D341Med (cell line): ENCODE measurements at regions not wholly inside any gene's neighbourhood (a gene's known extent, or its start where the extent isn't known, plus 50 kb on each side); places are given as distances from the start of the nearest gene placed in this dataset.
"Not testable (repeated sequence)": the region's sequence is repeated elsewhere in the genome, so short reads cannot be mapped to it uniquely, and the experiment has no call there.

Source experiments
- DNase-seq: peaks from one replicate; pipeline ENCODE4 v3.0.0; 2012; ENCODE audit warnings: low spot score

DNA sequence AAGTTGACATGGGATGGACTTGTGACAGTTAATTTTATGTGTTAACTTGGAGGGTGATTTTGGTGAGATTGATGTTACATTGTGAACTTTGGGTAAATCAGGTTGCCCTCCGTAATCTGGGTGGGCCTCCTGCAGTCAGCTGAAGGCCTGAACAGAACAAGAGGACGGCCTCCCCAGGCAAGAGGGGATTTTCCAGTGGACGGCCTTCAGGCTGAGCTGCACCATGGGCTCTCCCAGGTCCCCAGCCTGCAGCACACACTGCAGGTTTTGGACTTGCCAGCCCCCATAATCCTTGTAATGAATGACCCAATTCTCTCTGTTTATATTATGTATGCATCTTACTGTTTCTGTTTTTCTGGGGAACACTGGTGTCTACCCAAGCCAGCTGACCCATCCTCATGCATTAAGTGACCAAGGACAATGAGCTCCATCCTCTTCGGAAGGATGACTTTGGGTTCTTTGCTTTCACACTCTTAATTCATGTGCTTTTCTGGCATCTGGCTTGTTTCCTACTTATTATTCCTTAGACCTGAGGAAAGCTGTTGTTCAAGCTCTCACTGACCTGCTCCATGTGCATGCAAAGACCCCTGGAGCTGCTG, 64.2 kb downstream of the DACT2 start:
- no peak for DNase-seq

DNA sequence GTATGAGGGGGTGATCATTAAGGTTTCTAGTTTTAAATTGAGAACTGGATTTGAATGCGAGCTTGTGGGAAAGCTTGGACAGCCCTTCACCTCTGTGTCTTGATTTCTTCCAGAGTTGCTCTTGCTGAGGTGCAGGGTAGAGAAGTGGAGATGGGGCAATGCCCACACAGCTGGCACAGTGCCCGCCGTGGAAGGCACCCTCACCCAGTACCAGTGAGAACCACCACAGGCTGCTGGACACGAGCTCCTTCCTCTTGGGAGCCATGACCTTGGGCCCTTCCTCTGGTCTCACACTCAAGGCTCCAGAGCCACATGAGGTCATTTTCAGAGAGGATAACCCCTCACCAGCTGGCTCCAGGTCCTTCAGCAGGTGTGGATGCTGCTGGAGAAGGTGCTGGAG, 67.3 kb downstream of the DACT2 start:
- no peak for DNase-seq

DNA sequence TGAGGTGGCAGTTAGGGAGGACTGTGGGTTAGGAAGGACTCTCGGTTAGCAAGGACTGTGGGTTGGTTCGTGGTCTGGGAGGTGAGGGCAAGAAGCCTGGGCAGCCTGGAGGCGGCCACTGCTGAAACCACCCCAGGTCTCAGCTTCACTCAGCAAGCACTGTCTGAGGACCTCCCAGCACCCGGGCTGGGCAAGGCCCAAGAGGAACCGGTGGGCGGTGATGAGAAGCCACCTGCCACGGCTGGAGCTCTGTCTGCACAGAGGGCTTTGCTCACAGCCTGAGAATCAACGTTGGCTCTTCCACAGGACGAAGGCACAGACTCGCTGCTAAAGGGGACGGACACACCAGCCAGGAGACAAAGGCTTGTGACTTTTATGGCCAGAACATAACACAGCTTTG, 69.3 kb downstream of the DACT2 start:
- no peak for DNase-seq

DNA sequence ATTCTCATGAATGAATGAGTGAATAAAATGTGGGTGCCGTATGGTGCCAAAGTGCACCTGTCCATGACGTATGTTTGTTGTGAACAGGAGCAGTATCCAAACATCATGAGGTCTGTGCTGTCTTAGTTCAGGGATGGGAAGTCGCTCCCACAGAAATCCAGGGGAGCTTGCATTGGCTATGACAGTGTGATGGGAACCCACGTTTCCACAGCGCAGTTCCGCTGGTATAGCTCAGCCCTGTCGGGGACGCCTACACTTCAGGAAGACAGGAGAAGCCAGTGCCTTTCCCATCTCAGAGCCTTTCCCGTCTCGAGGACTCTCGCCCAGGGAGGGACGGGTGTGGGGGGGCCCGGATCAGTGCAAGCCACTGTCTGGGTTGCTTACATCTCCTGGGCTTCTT, 69.8 kb downstream of the DACT2 start:
- DNase-seq = no peak

DNA sequence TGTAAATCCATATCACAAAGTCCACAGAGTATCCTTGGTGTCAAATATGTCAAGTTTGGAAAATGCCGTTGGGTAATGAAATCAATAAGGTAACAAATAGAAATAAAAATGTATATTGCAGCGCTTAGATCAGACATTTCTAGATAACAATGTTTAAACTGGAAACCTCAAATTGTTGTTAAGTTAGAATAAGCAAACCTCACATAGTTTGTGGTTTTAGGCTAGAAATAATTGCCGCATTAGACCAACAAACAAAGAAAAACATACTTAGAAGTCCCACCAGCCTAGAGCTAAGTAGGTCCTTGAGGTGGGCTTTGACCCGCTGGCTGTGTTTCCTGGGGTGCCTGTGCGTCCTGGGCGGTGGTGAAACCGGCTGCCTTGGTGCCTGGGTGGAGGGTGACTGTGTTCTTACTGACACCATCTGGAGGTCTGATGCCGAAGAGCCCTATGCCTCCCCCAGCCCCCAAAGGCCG, 71.4 kb downstream of the DACT2 start:
- no peak for DNase-seq

DNA sequence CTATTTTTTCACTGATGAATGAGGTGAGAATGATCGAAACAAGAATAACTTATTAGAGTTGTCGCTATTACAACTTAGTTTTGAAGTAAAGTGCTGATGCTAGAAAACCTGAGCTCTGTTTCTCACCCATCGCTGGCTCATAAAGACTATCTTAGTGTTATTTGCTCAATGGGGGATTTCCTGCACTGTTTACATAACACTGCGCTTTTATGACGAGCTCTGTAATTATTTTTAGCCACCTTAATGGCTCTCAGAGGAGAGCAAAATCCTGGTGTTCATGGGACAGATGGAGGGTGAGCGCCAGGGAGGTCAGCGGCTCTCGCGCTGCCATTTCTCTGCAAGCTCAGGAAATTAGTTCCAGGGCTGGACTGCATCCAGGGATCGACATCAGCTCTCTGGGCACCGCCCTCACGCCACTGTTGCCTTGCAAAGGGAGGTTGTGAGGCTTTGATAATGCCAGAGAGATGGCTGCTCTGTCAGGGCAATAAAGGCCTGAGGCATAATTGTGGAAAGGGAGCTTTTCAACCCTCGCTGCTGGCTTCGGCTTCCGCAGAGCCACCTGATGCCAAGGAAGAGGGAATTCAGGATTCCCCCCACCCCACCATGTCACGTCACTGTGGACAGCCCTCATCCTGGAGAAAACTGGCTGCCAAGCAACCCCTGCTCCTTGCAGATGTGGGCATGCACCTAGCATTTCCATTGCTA, 72.0 kb downstream of the DACT2 start:
- DNase-seq = no peak

DNA sequence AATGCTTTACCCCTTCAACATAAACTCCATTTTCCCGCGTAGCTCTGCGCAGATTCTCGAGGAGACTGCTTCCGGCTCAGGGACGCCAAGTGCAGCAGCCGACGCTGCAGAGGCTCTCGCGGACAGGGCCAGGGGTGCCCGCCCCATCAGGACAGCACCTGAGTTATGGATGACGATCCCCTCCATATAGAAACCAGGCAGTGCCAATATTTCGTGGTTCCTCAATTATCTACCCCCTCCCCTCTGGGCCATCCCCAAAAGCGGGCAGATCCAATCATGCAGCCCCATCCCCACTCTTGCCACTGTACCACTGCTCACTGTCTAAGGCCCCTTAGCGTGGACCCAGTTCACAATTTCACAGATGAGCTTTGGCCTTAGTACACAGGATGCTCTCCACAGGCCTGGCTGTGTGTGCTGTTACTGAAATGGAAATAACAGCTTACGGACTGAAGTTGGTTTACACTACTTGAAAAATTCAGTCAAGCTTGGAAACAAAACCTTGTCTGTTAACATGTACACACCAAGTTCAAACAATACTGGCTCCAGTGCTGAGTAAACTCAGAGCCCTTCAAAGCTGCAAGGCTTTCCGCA, 74.5 kb downstream of the DACT2 start:
- DNase-seq = no peak

DNA sequence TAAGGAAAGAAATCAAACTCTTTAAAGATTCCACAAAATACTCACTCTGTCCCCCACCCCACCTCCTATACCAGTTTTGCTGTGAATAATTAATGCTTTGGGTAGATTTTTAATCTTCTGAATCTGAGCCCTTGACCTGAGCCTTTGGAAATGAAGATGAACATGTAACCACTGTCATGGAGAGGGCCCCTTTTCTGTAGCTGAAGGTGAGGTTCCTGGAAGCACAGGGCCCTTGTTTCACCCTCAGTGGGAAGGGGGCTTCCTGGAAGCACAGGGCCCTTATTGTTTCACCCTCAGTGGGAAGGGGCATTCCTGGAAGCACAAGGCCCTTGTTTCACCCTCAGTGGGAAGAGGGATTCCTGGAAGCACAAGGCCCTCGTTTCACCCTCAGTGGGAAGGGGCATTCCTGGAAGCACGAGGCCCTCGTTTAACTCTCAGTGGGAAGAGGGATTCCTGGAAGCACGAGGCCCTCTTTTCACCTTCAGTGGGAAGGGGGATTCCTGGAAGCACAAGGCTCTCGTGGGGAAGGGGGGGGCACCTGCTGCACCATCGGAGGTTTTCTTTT, 75.7 kb downstream of the DACT2 start:
- DNase-seq = no peak

DNA sequence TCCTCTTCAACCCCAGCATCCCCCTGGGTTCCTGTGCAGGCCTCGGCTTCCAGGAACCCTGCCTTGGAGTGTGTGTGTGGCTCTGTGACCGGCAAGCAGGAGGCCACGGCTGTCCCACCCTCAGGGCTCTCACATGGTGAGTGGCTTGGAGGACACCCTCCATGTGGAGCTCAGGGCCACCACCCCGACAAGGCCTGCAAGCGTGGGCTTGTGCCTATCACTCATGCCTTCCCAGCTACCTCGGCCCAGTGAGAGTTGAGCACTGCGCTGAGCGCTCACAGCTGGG, 76.7 kb downstream of the DACT2 start:
- DNase-seq = no peak

DNA sequence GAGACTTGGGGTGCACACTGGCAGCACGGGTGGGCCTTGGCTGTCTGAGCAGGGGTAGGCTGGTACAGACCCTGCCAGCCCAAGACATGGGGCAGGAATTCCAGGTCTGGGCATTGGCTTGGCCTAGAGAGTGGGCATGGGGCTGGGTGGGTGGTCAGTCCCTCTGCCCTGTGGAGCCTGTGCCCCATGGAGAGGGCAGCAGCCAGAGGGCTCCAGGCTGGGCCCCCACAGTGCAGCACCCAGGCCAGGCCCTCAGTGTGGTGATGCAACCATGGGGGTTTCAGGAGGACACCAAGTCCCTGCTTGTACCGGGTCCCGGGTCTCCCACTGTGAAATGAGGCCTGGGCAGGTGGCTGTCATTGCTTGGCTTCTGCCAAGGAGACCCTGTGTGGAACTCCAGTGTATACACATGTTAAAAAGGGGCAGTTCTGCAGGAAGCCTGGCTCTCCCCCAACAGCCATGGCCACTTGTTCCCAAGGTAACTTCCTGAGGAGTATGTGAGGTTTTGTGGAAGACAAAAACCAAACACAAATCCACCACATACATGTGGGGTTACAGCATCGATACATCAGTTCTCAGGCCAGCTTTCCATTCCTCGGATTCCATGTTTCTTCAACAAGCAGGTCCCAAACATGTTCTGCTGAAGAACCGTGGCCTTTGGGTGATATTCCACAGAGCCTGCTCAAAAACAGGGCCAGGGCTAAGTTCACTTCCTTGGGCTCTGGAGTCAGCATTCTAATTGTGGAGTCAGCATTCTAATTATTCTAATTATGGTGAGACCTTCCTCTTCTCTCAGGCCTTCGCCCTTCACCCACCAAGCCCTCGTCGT, 77.3 kb downstream of the DACT2 start:
- DNase-seq = no peak

DNA sequence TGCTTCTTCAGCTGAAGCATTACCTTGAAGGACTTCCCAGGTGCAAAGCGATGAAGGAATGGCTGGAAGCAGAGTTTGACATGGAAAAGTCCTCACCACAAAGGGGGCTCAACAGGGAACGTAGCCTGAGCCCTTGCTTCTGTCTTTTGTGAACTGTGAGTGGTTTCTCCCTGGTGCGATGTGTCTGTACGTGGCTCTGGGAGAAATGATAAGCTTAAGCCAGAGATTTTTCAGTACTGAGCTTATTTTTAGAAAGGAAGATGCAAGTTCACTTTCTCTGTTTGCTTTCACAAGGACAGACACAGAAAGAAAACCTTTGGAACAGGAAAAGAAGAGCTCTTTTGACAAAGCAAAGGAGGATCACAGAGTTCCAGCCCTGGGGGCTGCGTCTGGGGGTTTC, 79.4 kb downstream of the DACT2 start:
- no peak for DNase-seq

DNA sequence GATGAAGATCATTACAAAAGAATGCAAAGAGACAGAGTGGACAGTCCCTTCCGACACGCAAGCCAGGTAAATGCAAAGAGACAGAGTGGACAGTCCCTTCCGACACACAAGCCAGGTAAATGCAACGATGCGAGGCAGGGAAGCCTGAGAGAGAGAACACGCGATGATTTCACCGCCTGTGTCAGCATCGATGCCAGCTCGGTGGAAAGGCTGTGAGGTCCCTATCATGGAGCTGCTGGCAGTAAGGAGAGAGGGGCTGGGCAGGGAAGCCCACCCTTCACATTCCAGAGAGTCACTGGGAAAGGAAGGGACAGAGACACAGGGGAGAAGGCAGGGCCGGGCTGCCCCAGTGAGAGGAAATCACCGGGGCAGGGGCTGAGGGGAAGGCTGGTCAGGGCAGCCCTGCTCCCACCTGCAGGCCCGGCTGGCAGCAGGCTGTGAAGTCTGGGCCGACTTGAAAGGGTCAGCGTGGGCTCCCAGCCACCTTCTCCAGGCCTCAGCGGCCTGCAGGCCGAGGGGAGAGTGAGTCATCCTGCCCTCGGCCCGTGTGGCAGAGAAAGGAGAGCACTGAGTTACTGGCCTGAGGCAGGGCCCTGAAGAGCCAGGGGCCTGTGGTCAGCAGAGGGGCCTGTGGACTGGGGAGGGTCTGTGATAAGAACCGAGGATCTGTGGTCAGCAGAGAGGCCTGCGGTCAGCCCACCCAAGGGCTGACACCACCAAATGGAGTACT, 80.4 kb downstream of the DACT2 start:
- no peak for DNase-seq

DNA sequence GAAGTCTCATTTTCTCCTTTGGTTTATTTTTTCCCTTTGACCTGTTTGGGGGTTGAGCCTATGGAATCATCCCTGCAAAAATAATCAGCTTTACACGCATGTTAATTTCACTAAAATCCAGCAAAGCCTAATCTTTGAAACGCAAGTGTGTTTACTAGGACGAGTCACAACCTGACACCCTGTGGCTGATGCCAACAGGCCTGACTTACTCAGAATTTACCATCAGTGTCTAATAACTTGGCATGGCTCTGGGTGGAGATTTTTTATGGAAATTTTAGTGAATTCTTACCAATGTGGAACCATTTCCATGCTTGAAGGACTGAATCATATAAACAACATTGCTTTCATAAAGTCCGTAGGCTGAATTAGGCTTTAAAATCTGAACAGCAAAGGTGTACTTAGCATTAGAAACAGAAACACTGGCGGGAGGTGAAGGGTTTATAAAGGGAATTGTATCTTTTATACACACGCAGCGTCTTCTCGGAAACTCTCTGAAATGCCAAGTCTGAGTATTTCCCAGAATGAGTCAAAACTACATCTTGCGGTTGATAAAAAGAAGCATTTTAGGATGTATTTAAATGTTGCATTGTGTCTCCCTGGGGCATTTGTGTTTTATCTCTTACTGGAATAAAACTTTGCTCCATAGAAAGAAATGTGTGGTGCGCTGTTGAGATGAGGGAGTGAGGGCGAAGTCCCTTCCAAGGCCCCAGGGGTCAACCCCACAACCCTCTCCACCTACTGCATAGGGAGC, 81.2 kb downstream of the DACT2 start:
- DNase-seq = no peak

DNA sequence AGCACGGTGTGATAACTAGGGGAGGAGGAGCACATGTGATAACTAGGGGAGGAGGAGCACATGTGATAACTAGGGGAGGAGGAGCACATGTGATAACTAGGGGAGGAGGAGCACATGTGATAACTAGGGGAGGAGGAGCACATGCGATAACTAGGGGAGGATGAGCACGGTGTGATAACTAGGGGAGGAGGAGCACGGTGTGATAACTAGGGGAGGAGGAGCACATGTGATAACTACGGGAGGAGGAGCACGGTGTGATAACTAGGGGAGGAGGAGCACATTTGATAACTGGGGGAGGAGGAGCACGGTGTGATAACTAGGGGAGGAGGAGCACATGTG, 85.7 kb downstream of the DACT2 start:
- not testable (repeated sequence) for DNase-seq

DNA sequence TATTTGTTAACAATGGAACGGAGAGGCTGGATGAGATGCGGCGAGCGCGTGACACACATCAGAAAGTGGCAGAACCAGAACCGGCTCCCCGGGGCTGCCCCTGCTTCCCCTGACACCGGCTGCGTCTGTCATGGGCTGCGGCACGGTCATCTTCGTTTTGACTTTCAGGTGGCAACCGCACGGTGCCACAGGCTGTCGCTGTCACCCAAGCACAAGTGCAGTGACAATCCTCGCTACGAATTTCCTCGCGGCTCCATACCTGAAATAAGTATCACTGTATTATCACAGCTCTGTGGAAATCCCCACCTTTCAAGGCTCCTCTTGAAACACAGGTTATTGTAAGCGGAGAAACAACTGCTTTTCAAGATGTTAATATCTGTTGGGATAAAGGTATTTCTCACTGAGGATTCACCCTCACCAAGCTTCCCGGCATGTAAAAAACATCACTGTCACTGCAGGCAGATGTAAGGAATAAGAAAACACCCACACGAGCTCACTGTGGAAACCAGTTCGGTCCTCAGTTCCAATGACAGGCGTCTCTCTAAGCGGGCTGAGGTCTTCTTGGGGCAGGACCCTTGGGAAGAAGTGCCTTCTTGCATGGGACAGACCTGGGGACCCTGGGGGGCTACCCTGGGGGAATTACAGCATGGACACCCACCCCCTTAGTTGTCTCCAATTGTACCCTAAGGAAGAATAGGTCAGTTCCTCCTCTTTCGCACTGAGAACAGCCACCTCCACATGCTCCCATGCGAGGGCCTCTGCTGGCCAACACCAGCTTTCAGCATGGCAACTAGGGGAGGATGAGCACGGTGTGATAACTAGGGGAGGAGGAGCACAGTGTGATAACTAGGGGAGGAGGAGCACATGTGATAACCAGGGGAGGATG, 86.3 kb downstream of the DACT2 start:
- DNase-seq = no peak

DNA sequence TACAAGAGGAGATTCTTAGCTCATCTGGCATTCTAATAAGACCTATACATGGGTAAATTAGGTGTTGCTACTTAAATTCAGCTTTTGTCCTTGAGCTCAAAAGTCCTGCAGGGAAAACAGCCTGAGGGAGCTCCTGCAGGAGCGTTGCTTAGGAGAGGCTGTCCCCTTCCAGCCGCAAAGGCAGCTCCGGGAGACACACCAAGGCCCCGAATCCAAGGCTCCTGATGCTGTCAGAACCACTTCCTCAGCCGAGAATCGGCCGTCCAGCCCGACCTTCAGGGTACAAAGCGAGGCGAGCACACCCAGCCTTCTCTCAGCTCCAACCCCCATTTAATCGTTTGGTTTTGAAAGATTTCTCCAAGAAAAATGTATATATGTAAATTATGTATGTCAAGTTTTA, 87.0 kb downstream of the DACT2 start:
- DNase-seq = no peak

DNA sequence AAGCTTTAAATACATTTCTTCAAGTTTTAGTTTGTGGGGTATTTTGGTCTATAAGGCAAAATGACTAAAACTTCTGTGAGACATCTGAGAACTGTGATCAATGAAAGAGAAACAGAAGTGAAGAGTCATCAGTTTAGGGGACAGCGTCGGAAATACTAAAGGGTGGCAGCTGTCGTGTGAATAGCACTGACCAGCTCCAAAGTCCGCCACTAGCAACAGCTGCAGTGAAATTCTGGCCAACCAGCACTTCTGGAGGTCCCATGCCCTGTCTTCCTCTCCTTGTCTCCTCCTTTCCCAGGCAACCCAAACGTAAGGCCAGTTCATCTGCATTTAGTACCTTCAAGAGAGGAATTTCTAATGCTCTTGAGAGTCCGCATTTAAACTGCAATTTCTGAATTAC, 87.5 kb downstream of the DACT2 start:
- no peak for DNase-seq

DNA sequence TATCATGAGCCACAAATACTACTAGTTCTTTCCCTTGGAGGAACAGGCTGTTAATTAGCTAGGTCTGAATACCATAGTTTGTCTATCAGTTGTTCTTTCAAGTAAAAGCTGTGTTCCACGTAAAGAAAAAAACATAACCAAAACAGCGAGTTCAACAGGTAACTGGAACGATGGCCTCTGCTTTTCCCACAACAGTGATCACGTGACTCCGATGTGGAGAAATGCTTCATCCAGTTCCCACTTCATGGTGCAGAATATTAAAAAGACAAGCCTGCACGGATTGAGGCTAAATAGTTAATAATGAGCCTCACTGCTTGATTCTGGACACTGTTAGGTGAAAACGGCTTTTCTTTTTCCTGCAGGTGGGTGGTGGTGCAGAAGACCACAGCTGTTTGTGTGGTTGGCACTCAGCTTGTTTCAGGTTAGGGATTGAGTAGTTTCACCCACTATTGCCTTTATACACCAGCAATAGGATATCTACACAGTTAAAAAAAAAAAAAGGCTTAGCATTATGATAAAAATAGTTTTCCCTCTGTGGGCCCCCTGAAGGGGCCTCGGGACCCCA, 88.1 kb downstream of the DACT2 start:
- DNase-seq = no peak

DNA sequence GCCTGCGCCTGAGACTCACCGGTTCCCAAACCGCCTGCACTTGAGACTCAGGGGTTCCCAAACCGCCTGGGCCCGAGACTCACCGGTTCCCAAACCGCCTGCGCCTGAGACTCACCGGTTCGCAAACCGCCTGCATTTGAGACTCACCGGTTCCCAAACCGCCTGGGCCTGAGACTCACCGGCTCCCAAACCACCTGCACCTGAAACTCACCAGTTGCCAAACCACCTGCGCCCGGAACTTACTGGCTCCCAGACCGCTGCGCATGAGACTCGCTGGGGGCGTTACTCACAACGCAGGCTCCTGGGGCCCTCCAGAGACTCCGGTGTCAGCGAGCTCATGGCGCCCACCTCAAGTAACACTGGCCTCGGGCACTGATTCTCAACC, 90.2 kb downstream of the DACT2 start:
- no peak for DNase-seq
